Colonic mucosa (tissue), 4 donors: ENCODE measurements at regions not wholly inside any gene's neighbourhood (a gene's known extent, or its start where the extent isn't known, plus 50 kb on each side); places are given as distances from the start of the nearest gene placed in this dataset.

ENCODE experiments used
- DNase-seq: peaks from one replicate; pipeline ENCODE4 v3.0.0-alpha.2; 2020
- H3K27ac ChIP-seq: fragments of 200-600 bp; one replicate; pipeline ENCODE4 v1.8.0; 2021
- H3K27me3 ChIP-seq: fragments of 200-600 bp; one replicate; pipeline ENCODE4 v1.8.0; 2021
- H3K36me3 ChIP-seq: fragments of 200-600 bp; one replicate; pipeline ENCODE4 v1.8.0; 2021
- H3K4me1 ChIP-seq: fragments of 200-600 bp; one replicate; pipeline ENCODE4 v1.8.0; 2021; ENCODE audit warnings: mild to moderate bottlenecking
- H3K4me3 ChIP-seq: fragments of 200-600 bp; one replicate; pipeline ENCODE4 v1.8.0; 2021
- H3K9ac ChIP-seq, 2 donors: one replicate each; pipeline ENCODE4 v1.7.0; 2013; ENCODE audit warnings: control low read depth in 2 of 2, low read depth in 2 of 2, low read length in 2 of 2
- H3K9me3 ChIP-seq: fragments of 200-600 bp; one replicate; pipeline ENCODE4 v1.8.0; 2021
- CTCF ChIP-seq: fragments of 200-600 bp; IDR thresholded peaks from one replicate; pipeline ENCODE4 v1.8.0; 2022; ENCODE audit warnings: antibody characterized with exemption, mild to moderate bottlenecking
- intact Hi-C: fragments of 100-400 bp; cut with DNase I; formaldehyde crosslinking; loops from one replicate; pipeline ENCODE4 v1.14.1; 2022
- donor health status: healthy.
- donor health status: DM: no; HTN: no; CAD: no.
- donor health status: DM: no; HTN: no; CAD: no.

GRCh38 chr12:118689793-118690192 lies 291.5 kb upstream of the SRRM4 start:
- no peak overlapping the region for H3K9ac ChIP-seq
- no peaks in the 10 kb centered on the region for H3K36me3 ChIP-seq
- H3K4me3 ChIP-seq: no peak overlapping the region
- H3K4me1 ChIP-seq: no peaks in the 10 kb centered on the region
- H3K27ac ChIP-seq: no peak overlapping the region
- DNase-seq: no peak
- intact Hi-C loops: no loop called here
- no peaks in the 10 kb centered on the region for H3K9me3 ChIP-seq
- TF ChIP-seq CTCF: no peak
- no peaks in the 10 kb centered on the region for H3K27me3 ChIP-seq

- Histone ChIP-seq H3K4me3 (no peak overlapping the region), H3K27me3 (no peaks in the 10 kb centered on the region), H3K9me3 (no peaks in the 10 kb centered on the region), H3K4me1 (no peaks in the 10 kb centered on the region), H3K9ac (no peak overlapping the region), H3K27ac (no peak overlapping the region), H3K36me3 (no peaks in the 10 kb centered on the region)
- no peak for TF ChIP-seq CTCF
- DNase-seq: no peak
- intact Hi-C loops: no loop called here
Observed at GRCh38 chr12:118690506-118690905, 290.8 kb upstream of the SRRM4 start.

DNA sequence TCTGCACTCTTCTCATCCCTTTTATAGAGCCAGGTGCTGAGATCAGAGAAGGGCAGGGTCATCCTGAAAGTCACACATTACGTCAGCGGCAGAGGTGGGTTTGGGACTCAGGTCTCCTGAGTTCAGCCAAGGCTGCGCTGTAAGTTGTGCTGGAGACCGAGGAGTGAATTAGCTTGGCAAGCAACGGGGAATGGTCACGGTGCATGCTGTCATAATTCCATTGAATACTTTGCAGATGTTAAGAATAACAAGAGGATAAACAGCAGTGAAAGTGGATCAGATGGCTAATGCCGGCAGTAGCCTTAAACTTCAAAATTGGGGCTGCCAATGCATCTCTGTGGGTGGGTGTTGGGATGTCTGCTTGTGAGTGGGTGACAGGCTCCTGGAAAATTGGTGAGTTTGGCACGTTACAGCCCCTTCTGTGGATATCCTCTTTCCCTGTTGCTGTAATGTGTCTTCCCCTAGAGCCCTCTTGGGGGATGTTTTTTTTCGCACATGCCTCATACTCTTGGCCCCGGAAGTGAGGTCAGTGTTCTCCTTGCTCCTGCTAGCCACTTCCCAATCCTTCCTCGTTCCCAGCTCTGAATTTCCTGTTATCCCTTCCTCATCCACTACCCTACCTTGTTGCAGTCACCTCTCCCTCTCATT lies 287.1 kb upstream of the SRRM4 start:
- no peak for DNase-seq
- no peaks in the 10 kb centered on the region for H3K9me3 ChIP-seq
- no peak for TF ChIP-seq CTCF
- H3K36me3 ChIP-seq: no peaks in the 10 kb centered on the region
- H3K9ac ChIP-seq: no peak overlapping the region
- intact Hi-C loops: no loop called here
- H3K27ac ChIP-seq: no peak overlapping the region
- H3K4me1 ChIP-seq: no peaks in the 10 kb centered on the region
- H3K27me3 ChIP-seq: no peaks in the 10 kb centered on the region
- H3K4me3 ChIP-seq: no peak overlapping the region

DNA sequence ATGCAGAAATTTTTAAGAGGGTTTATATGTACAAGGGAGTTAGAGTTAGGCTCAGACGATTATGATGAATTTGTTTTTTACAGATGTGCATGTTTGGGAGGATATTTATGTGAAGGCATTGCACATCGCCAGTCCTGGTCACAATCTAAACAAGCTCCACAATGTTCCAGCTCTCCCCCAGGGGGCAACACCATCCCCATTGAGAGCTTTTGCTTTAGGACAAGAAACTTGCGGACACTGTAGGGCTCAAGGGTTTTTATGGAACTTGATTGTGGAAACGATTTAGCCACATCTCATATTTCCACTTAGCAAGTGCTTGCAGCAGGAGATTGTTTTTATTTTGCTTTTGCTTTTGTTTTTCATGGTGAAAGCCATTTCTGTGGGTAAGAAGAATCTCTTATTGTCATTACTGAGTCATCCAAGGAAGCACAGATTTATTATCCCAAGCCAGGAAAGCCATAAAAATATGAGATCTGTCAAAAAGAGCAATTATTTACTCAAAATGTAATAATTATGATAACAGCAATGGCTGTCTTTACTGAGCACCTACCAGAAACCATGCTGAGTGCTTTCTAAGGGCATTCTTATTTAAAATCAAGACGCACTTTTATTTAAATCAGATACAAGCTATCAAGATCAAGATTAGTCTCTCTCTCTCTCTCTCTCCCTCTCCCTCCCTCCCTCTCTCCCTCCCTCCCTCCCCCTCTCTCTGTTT lies 276.7 kb upstream of the SRRM4 start:
- no peak for DNase-seq
- no peaks in the 10 kb centered on the region for H3K27me3 ChIP-seq

GRCh38 chr12:118706437-118706836 lies 274.9 kb upstream of the SRRM4 start:
- TF ChIP-seq CTCF: no peak
- intact Hi-C loops: no loop called here
- DNase-seq: no peak
- H3K36me3 ChIP-seq: no peaks in the 10 kb centered on the region
- no peaks in the 10 kb centered on the region for H3K4me1 ChIP-seq
- no peaks in the 10 kb centered on the region for H3K27me3 ChIP-seq
- no peaks in the 10 kb centered on the region for H3K9me3 ChIP-seq
- no peak overlapping the region for H3K4me3 ChIP-seq
- H3K9ac ChIP-seq: no peak overlapping the region
- no peak overlapping the region for H3K27ac ChIP-seq

More for the DNA sequence above, 276.7 kb upstream of the SRRM4 start:
- no peak overlapping the region for H3K27ac ChIP-seq
- H3K9ac ChIP-seq: no peak overlapping the region
- no peak overlapping the region for H3K4me3 ChIP-seq
- intact Hi-C loops: no loop called here
- no peaks in the 10 kb centered on the region for H3K9me3 ChIP-seq
- no peaks in the 10 kb centered on the region for H3K4me1 ChIP-seq
- H3K36me3 ChIP-seq: no peaks in the 10 kb centered on the region
- no peak for TF ChIP-seq CTCF
